ENCODE measurements at regions not wholly inside any gene's neighbourhood (a gene's known extent, or its start where the extent isn't known, plus 50 kb on each side); places are given as distances from the start of the nearest gene placed in this dataset.
A peak's percentile ranks its signal among the peaks of the same experiment; 100 is the strongest.

DNA sequence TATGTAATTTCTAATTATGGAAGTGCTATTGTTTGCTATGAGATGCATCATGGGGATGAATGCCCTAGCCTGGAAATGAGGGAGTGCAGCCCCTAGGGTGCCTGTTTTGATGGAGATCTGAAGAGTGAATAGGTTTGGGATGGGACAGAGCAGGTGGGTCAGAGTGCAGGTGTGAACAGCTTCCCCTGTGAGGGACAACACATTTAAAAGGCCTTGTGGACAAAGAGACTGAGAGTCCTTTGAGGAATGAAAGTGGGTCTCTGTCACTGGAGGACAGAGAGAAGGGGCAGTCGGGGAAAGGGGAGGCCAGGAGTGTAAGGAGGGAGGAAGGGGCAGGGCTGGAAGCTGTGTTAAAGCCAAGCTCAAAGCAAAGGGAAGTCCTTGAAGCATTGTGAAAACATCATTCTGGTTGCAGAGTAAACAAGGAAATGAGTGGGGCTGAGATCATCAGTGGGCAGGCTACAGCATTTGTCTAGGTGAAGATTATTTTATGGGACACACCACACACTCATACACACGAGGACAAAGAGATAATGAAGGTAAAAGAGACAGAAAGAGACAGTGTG, 877.6 kb downstream of the SLC4A3 start:
- no peak overlapping the region for H3K27ac ChIP-seq
- intact Hi-C loops (cut with DNase I), result no loop called here
- H3K36me3 ChIP-seq, result no peaks in the 10 kb centered on the region
- H3K9me3 ChIP-seq, result no peaks in the 10 kb centered on the region
- H3K27me3 ChIP-seq, result no peaks in the 10 kb centered on the region
- no peak for TF ChIP-seq POLR2A (IDR thresholded peaks at IDR 0.05)
- TF ChIP-seq, protein P1, sequence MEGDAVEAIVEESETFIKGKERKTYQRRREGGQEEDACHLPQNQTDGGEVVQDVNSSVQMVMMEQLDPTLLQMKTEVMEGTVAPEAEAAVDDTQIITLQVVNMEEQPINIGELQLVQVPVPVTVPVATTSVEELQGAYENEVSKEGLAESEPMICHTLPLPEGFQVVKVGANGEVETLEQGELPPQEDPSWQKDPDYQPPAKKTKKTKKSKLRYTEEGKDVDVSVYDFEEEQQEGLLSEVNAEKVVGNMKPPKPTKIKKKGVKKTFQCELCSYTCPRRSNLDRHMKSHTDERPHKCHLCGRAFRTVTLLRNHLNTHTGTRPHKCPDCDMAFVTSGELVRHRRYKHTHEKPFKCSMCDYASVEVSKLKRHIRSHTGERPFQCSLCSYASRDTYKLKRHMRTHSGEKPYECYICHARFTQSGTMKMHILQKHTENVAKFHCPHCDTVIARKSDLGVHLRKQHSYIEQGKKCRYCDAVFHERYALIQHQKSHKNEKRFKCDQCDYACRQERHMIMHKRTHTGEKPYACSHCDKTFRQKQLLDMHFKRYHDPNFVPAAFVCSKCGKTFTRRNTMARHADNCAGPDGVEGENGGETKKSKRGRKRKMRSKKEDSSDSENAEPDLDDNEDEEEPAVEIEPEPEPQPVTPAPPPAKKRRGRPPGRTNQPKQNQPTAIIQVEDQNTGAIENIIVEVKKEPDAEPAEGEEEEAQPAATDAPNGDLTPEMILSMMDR (IDR thresholded peaks at IDR 0.05), result no peak
- peaks cover 7 to 13% of the 10 kb centered on the region in 2 donors for H3K4me1 ChIP-seq
- DNase-seq, result peak; percentile 47 to 58
- no peak overlapping the region for H3K4me3 ChIP-seq (replicated peaks in 1 of 3)
- 8 to 19% methylated on average over 2 of the region's 2 CpGs for WGBS, 2 donors

DNA sequence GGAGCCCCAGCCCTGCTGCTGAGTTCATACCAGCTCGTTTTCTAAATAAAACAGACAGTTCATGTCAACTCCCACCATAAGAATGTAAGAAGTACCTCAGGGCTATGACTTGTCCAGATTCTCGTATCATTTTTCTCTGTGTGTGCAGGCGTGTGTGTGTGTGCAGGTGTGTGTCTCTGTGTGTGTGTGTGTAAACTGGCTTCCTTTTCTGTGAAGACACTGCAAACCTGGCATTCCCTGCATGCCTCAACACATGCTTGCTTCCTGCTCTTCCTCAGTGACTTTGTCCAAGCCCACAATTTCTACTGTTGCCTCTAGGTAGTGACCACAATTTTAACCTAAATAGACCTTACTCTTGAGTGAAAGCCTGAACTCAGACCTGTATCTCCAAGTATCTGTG, 879.0 kb downstream of the SLC4A3 start:
- H3K4me1 ChIP-seq, result peaks cover 7 to 12% of the 10 kb centered on the region in 2 donors
- no peak overlapping the region for H3K4me3 ChIP-seq (replicated peaks in 1 of 3)
- H3K9me3 ChIP-seq, result no peaks in the 10 kb centered on the region
- intact Hi-C loops (cut with DNase I), result no loop called here
- DNase-seq, result no peak
- H3K27ac ChIP-seq, result no peak overlapping the region
- TF ChIP-seq POLR2A (IDR thresholded peaks at IDR 0.05), result no peak
- TF ChIP-seq, protein P1 (IDR thresholded peaks at IDR 0.05), result no peak
- 88 to 90% methylated on average over 3 of the region's 3 CpGs for WGBS, 2 donors
- no peaks in the 10 kb centered on the region for H3K36me3 ChIP-seq
- no peaks in the 10 kb centered on the region for H3K27me3 ChIP-seq

DNA sequence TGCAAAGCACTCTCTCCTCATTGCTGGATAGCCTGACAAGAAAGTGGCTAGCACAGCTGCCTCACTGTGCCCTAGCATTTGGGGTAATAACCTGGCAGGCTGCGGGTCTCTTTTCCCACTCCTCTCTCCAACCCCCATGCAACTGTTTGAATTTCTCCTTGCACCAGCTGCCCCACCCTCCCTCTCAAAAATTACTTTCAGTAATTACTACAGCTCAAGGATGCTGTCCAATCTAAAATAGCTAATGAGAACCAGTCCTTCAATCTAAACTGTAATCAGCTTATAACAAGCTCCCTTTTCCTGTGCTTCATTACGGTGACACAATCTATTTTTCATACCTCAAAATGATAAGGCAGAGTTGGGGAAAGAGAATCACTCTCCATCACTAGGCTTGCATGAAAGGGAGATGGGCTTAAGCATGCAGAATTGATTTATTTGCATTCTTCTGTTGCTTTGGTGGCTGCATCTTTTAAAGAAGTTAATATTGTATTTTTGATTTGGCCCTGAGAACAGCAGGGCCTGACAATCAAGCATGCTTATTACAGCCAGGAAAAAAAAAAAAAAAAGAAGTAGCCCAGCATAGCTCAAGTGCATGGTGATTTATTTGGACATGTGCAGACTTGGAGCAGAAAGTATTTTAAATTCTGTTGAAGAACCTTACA, 881.8 kb downstream of the SLC4A3 start:
- TF ChIP-seq, protein P1 (IDR thresholded peaks at IDR 0.05), result no peak
- TF ChIP-seq POLR2A (IDR thresholded peaks at IDR 0.05), result no peak
- DNase-seq, result no peak
- Histone ChIP-seq H3K36me3 (no peaks in the 10 kb centered on the region), H3K4me3 (replicated peaks in 1 of 3) (no peak overlapping the region), H3K9me3 (no peaks in the 10 kb centered on the region), H3K27me3 (no peaks in the 10 kb centered on the region), H3K27ac (no peak overlapping the region), H3K4me1 (peaks cover 7 to 12% of the 10 kb centered on the region in 2 donors)
- intact Hi-C loops (cut with DNase I), result no loop called here
- 61 to 75% methylated on average over 2 of the region's 2 CpGs for WGBS, 2 donors

DNA sequence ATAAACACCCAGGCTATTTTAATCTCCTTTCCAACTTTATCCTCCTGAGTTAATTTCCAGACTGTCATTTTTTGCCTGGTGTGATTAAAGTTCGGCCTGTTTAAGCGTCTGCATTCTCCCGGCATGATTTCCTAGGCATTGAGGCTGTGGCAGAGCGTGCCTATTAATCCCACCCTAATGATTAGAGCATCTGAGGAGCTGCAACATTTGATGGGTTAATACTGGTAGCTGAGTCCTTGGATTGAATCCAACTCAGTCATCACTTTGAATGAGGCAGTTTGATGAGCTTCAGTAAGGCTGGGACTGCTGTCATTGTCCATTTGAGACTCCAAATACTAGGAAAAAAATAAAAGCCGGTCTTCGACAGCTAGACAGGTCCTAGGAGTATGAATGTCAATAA, 882.5 kb downstream of the SLC4A3 start:
- Histone ChIP-seq H3K4me1 (peaks cover 5 to 9% of the 10 kb centered on the region in 2 donors), H3K27ac (no peak overlapping the region), H3K9me3 (no peaks in the 10 kb centered on the region), H3K27me3 (no peaks in the 10 kb centered on the region), H3K36me3 (no peaks in the 10 kb centered on the region), H3K4me3 (replicated peaks in 1 of 3) (no peak overlapping the region)
- TF ChIP-seq, protein P1 (IDR thresholded peaks at IDR 0.05), result no peak
- TF ChIP-seq POLR2A (IDR thresholded peaks at IDR 0.05), result no peak
- 84 to 96% methylated on average over 6 of the region's 6 CpGs for WGBS, 2 donors
- intact Hi-C loops (cut with DNase I), result no loop called here
- no peak for DNase-seq

DNA sequence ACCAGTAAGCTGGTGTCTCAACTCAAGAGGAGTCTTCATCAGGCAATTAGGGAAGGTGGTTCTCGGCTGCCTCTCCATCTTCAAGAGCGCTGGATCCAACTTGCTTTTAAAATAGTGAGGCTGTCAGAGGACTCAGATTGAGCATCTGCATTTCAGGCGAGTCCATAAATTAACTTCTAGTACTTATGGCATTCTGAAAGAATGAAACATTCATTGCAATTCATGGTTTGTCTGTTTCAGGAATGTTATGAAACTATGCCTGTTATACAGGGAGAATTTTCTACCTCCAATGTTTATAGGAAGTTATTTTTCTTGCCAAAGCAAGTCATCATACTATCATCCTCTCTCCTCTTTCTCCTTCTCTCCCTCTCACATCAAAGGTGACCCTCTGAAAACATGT, 883.2 kb downstream of the SLC4A3 start:
- Histone ChIP-seq H3K27ac (no peak overlapping the region), H3K9me3 (no peaks in the 10 kb centered on the region), H3K36me3 (no peaks in the 10 kb centered on the region), H3K27me3 (no peaks in the 10 kb centered on the region), H3K4me3 (replicated peaks in 1 of 3) (no peak overlapping the region), H3K4me1 (peaks cover 0 to 4% of the 10 kb centered on the region in 2 donors)
- no peak for TF ChIP-seq POLR2A (IDR thresholded peaks at IDR 0.05)
- TF ChIP-seq, protein P1 (IDR thresholded peaks at IDR 0.05), result no peak
- intact Hi-C loops (cut with DNase I), result no loop called here
- WGBS, 2 donors, result 82 to 95% methylated on average over 3 of the region's 3 CpGs
- DNase-seq, result no peak

Data from thyroid gland (tissue), 4 donors.